ENCODE measurements at regions not wholly inside any gene's neighbourhood (a gene's known extent, or its start where the extent isn't known, plus 50 kb on each side); places are given as distances from the start of the nearest gene placed in this dataset.

DNA sequence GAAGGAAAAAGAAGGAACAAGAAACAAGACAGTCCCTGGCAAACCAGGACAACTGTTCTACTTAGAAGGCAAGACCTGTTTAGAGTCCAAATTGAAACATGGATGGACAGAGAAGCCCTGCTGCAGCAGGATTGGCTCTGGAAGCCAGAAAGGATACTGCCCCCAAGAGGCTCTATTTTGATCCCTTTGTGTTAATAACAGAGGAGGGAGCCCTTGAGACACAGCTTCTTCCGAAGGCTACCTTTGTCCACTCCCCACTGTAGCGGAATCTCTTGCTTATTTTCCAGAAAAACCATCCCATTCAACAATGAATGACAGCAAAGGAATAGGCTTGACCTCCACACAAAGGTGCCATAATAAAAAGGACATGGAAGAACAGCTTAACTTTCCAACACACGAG lies 120.3 kb upstream of the FOXK1 start:
- H3K4me1 ChIP-seq (ENCODE audit: insufficient read depth) = no peaks in the 10 kb centered on the region
- no peak overlapping the region for H3K4me2 ChIP-seq
- H3K9me3 ChIP-seq (ENCODE audit: low read depth) = no peaks in the 10 kb centered on the region
- no peaks in the 10 kb centered on the region for H3K36me3 ChIP-seq (replicated peaks; ENCODE audit: insufficient read depth, low read depth)
- TF ChIP-seq, protein P1, sequence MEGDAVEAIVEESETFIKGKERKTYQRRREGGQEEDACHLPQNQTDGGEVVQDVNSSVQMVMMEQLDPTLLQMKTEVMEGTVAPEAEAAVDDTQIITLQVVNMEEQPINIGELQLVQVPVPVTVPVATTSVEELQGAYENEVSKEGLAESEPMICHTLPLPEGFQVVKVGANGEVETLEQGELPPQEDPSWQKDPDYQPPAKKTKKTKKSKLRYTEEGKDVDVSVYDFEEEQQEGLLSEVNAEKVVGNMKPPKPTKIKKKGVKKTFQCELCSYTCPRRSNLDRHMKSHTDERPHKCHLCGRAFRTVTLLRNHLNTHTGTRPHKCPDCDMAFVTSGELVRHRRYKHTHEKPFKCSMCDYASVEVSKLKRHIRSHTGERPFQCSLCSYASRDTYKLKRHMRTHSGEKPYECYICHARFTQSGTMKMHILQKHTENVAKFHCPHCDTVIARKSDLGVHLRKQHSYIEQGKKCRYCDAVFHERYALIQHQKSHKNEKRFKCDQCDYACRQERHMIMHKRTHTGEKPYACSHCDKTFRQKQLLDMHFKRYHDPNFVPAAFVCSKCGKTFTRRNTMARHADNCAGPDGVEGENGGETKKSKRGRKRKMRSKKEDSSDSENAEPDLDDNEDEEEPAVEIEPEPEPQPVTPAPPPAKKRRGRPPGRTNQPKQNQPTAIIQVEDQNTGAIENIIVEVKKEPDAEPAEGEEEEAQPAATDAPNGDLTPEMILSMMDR (IDR thresholded peaks at IDR 0.05; ENCODE audit: poor library complexity) = no peak
- no peak for TF ChIP-seq EZH2phosphoT487 (IDR thresholded peaks at IDR 0.05; ENCODE audit: low read depth, severe bottlenecking, unreplicated experiment)
- TF ChIP-seq EZH2 (IDR thresholded peaks at IDR 0.05; ENCODE audit: borderline replicate concordance) = no peak
- no peaks in the 10 kb centered on the region for H3K27me3 ChIP-seq
- no peak overlapping the region for H2AFZ ChIP-seq
- H3K79me2 ChIP-seq = no peaks in the 10 kb centered on the region
- no peak overlapping the region for H3K27ac ChIP-seq
- no peak for DNase-seq (ENCODE audit: low spot score)
- H3K9me2 ChIP-seq (replicated peaks; ENCODE audit: insufficient read depth) = no peaks in the 10 kb centered on the region
- no peak overlapping the region for H3K4me3 ChIP-seq
- H4K20me1 ChIP-seq (ENCODE audit: insufficient read depth, poor library complexity, severe bottlenecking) = no peaks in the 10 kb centered on the region
- WGBS (ENCODE audit: low lambda C conversion rate, missing lambda C conversion rate) = 34% methylated on average over 3 of the region's 3 CpGs

DNA sequence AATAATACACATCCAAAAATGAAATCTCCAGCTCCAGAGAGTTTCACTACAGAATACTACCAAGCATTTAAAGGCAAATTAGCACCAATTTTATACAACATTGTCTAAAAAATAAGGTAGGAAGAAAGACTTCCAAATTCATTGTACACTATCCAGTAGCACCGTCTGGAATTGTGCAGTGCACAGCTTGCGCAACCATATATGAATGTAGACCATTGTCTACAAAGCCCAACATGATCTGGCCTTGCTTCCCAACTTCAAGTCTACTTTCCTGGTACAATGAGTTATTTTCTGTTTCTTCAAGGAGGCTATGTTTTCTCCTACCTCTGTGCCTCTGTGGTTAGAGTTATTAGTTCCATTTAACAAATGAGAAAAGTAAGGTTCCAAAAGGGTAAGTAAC lies 115.4 kb upstream of the FOXK1 start:
- H3K4me1 ChIP-seq (ENCODE audit: insufficient read depth) = no peaks in the 10 kb centered on the region
- no peaks in the 10 kb centered on the region for H3K36me3 ChIP-seq (replicated peaks; ENCODE audit: insufficient read depth, low read depth)
- TF ChIP-seq, protein P1 (IDR thresholded peaks at IDR 0.05; ENCODE audit: poor library complexity) = no peak
- no peak for TF ChIP-seq EZH2phosphoT487 (IDR thresholded peaks at IDR 0.05; ENCODE audit: low read depth, severe bottlenecking, unreplicated experiment)
- no peak for TF ChIP-seq EZH2 (IDR thresholded peaks at IDR 0.05; ENCODE audit: borderline replicate concordance)
- no peaks in the 10 kb centered on the region for H4K20me1 ChIP-seq (ENCODE audit: insufficient read depth, poor library complexity, severe bottlenecking)
- H3K4me3 ChIP-seq = no peak overlapping the region
- H3K27me3 ChIP-seq = no peaks in the 10 kb centered on the region
- no peak overlapping the region for H3K4me2 ChIP-seq
- 92% methylated on average over 2 of the region's 2 CpGs for WGBS (ENCODE audit: low lambda C conversion rate, missing lambda C conversion rate)
- no peaks in the 10 kb centered on the region for H3K9me2 ChIP-seq (replicated peaks; ENCODE audit: insufficient read depth)
- DNase-seq (ENCODE audit: low spot score) = no peak
- no peak overlapping the region for H2AFZ ChIP-seq
- no peak overlapping the region for H3K27ac ChIP-seq
- no peaks in the 10 kb centered on the region for H3K9me3 ChIP-seq (ENCODE audit: low read depth)
- H3K79me2 ChIP-seq = no peaks in the 10 kb centered on the region

DNA sequence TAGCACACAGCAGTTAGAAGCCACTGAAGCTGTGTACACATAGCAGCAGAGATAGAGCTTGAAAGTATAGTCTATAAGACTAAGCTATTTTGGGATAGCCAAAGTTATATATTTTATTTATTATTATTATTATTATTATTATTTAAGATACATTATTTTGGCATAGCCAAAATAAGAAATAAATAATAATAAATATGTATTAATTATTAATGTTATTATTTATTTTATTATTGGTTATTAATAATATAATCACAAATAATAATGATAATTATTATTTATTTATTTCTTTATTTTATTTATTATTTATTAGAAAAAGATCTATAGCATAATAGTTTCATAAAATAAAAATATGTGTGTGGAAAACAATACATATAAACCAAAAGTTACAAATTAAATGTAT lies 107.2 kb upstream of the FOXK1 start:
- no peaks in the 10 kb centered on the region for H3K79me2 ChIP-seq
- no peak for DNase-seq (ENCODE audit: low spot score)
- no peaks in the 10 kb centered on the region for H3K4me1 ChIP-seq (ENCODE audit: insufficient read depth)
- H3K4me3 ChIP-seq = no peak overlapping the region
- H3K27ac ChIP-seq = no peak overlapping the region
- no peaks in the 10 kb centered on the region for H4K20me1 ChIP-seq (ENCODE audit: insufficient read depth, poor library complexity, severe bottlenecking)
- no peaks in the 10 kb centered on the region for H3K36me3 ChIP-seq (replicated peaks; ENCODE audit: insufficient read depth, low read depth)
- H2AFZ ChIP-seq = no peak overlapping the region
- H3K9me3 ChIP-seq (ENCODE audit: low read depth) = no peaks in the 10 kb centered on the region
- H3K27me3 ChIP-seq = no peaks in the 10 kb centered on the region
- H3K9me2 ChIP-seq (replicated peaks; ENCODE audit: insufficient read depth) = no peaks in the 10 kb centered on the region
- H3K4me2 ChIP-seq = no peak overlapping the region
- TF ChIP-seq, protein P1 (IDR thresholded peaks at IDR 0.05; ENCODE audit: poor library complexity) = no peak
- TF ChIP-seq EZH2phosphoT487 (IDR thresholded peaks at IDR 0.05; ENCODE audit: low read depth, severe bottlenecking, unreplicated experiment) (no peak), EZH2 (IDR thresholded peaks at IDR 0.05; ENCODE audit: borderline replicate concordance) (no peak)

GRCh38 chr7:4575254-4575653 lies 106.8 kb upstream of the FOXK1 start:
- no peak for DNase-seq (ENCODE audit: low spot score)
- Histone ChIP-seq H3K27ac (no peak overlapping the region), H3K4me2 (no peak overlapping the region), H3K36me3 (replicated peaks; ENCODE audit: insufficient read depth, low read depth) (no peaks in the 10 kb centered on the region), H3K27me3 (no peaks in the 10 kb centered on the region), H3K79me2 (no peaks in the 10 kb centered on the region), H3K9me2 (replicated peaks; ENCODE audit: insufficient read depth) (no peaks in the 10 kb centered on the region), H3K4me3 (no peak overlapping the region), H4K20me1 (ENCODE audit: insufficient read depth, poor library complexity, severe bottlenecking) (no peaks in the 10 kb centered on the region), H3K9me3 (ENCODE audit: low read depth) (no peaks in the 10 kb centered on the region), H3K4me1 (ENCODE audit: insufficient read depth) (no peaks in the 10 kb centered on the region), H2AFZ (no peak overlapping the region)
- TF ChIP-seq, protein P1 (IDR thresholded peaks at IDR 0.05; ENCODE audit: poor library complexity) = no peak
- TF ChIP-seq EZH2phosphoT487 (IDR thresholded peaks at IDR 0.05; ENCODE audit: low read depth, severe bottlenecking, unreplicated experiment) (no peak), EZH2 (IDR thresholded peaks at IDR 0.05; ENCODE audit: borderline replicate concordance) (no peak)
- WGBS (ENCODE audit: low lambda C conversion rate, missing lambda C conversion rate) = 95% methylated on average over 3 of the region's 3 CpGs
